Activated CD4-positive, alpha-beta T cell treated with anti-CD3 and anti-CD28 coated beads for 48 hours (primary cell): ENCODE measurements at regions not wholly inside any gene's neighbourhood (a gene's known extent, or its start where the extent isn't known, plus 50 kb on each side); places are given as distances from the start of the nearest gene placed in this dataset.

Experiments used
- DNase-seq: peaks from one replicate; pipeline ENCODE4 v3.0.0-alpha.2; 2020

DNA sequence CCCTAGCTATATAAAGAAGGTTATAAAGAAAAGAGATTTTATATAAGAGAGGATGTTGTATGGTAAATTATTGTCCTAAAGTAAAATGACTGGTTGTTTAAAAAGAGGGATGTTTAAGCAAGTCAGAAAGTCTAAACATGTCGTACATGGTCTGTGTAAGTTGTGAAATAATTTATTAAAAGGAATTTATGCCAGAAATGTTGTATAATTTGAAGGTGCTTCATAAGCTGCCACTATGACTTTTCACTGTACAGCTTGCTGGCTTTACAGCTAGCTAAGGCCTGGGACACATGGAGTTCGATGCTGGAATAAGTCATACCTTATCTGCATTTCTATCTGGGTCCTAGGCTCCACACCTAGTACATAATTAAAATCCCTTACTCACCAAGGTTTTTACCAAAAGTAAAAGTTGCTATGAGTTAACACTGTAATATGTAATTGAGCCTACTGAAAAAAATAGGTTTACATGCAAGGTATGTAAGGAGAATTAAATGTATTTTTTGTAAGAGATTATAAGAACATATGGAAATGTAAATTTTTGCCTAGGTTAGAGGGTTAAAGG lies 59.0 kb upstream of the EDEM3 start:
- no peak for DNase-seq

DNA sequence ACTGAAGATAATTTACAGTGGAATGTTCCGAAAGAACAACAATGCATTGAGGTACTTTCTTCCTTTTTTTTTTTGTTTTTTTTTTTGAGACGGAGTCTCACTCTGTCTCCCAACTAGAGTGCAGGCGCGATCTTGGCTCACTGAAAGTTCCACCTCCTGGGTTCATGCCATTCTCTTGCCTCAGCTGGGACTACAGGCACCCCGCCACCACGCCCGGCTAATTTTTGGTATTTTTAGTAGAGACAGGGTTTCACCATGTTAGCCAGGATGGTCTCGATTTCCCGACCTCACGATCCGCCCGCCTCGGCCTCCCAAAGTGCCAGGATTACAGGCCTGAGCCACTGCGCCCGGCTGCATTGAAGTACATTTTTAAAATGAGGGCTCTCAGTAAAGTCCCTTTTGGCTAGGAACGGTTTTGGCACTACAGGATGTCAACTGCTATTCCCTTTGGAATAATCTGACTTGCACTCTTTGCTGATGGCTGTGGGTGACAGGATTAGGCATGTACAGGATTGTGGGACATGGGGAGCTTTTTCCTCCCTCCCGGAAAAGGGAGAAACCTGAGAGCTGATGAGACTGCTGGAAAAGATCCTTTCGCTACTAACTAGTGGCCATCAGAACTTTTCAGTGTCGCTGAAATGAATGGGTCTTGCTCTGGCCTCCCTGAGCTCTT lies 56.9 kb upstream of the EDEM3 start:
- DNase-seq: no peak

DNA sequence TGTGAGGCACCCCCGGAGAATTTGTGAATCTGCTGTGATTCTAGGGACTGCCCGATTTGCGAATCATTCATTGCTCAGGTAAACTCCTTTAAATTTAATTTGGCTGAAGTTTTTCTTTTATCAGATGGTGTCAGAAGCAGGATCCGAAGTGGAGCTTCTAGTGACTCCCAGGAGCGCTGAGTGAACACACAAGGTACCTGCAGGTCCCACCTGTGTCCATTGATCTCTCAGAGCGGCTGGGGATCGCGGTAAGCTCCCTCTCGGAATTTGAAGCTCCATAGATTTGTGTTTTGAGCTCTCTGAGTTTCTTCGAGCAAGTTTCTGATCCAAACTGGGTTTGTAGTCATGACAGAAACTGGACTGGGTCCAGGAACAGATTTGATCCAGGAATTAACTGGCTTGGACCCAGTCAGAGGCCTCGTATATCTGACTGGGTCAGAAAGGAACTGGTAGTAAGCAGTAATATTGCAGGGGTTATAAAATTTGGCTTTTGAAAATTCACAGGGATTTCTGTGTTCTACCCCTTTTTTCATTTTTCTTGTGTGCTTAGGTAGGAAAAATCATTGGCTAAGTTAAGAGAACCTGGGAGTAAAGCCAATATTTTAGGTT lies 56.2 kb upstream of the EDEM3 start:
- DNase-seq: no peak

DNA sequence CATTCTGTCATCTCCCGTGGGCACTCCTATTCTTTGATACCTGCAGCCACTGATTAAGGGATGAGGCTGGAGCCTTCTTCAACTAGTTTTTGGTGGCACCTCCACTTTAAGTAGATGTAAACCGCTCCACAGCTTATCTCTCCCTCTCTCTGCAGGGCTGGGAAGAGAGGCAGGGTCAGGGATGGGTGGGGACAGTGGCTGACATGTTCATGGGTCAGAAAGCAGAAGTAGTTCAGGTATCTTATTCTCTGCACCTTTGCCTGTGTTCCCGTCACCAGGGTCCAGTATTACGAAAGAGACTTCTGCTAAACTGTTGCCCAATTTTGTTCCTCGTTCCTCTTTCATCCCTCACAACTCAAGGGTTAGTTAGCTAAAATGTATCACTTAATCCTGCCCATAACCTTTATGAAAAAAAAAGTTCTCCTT lies 51.7 kb upstream of the EDEM3 start:
- DNase-seq: no peak

DNA sequence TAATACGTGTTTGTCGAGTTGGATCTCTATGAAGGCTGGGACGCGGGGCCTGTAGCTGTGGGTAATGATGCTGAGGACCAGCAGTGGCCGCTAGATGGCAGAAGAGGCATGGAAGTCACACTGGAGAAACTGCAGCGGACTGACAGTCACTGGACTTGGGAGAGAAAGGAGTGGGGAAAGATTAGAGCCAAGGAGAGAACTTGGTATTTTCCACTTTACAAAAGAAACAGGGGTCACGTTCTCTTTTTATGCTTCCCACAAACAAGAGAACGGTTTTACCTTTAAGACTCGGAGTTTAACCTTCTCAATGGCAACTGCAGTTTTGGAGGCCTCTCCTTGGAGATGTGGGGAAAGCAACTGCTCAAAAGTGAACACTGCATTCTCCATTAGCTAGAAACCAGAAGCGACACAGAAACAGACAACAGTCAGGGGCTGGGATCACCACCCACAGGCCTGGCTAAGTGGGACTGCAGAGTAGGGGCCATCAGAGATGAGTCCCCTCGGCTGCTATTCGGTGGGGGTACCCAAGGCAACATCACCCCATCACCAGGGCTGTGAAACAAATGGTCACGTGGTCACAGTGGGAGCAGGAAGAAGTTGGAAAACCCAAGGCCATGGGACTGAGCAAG lies 51.1 kb upstream of the EDEM3 start:
- DNase-seq: peak; percentile 89
